Neural progenitor cell (in vitro differentiated cells): ENCODE measurements at regions not wholly inside any gene's neighbourhood (a gene's known extent, or its start where the extent isn't known, plus 50 kb on each side); places are given as distances from the start of the nearest gene placed in this dataset.

Experiments used
- EZH2 ChIP-seq: fragments of 200-600 bp; sonication (generic); IDR thresholded peaks from 2 replicates; pipeline ENCODE4 v1.6.1; 2017; ENCODE audit warnings: antibody characterized with exemption, mild to moderate bottlenecking, moderate library complexity
- EZH2phosphoT487 ChIP-seq: fragments of 200-600 bp; sonication (generic); IDR thresholded peaks from 2 replicates; pipeline ENCODE4 v1.6.1; 2017; ENCODE audit warnings: antibody characterized with exemption
- TF ChIP-seq, protein P1 (sequence below): fragments of 200-600 bp; sonication (generic); IDR thresholded peaks from 2 replicates; pipeline ENCODE4 v1.5.1; 2017; ENCODE audit warnings: antibody characterized with exemption, mild to moderate bottlenecking

DNA sequence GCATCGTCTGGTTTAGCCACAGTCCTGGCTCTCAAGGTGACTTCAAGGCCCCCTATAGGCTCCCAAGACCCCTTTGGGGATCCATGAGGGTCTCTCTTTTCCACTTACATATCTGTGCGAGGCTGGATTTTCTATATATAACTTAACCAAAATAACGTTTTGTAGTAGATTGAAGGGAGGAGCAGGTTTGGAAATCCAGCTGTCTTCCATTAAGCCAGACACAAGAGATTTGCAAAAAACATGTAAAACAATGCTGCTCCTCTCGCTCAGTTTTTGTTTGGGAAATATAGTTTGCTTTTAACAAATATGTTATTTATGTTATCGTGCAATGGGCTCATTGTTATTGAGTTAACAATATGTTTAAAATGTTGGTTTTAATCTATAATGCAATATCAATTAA is 811.2 kb downstream of the TYW1 start:
- TF ChIP-seq, protein P1, sequence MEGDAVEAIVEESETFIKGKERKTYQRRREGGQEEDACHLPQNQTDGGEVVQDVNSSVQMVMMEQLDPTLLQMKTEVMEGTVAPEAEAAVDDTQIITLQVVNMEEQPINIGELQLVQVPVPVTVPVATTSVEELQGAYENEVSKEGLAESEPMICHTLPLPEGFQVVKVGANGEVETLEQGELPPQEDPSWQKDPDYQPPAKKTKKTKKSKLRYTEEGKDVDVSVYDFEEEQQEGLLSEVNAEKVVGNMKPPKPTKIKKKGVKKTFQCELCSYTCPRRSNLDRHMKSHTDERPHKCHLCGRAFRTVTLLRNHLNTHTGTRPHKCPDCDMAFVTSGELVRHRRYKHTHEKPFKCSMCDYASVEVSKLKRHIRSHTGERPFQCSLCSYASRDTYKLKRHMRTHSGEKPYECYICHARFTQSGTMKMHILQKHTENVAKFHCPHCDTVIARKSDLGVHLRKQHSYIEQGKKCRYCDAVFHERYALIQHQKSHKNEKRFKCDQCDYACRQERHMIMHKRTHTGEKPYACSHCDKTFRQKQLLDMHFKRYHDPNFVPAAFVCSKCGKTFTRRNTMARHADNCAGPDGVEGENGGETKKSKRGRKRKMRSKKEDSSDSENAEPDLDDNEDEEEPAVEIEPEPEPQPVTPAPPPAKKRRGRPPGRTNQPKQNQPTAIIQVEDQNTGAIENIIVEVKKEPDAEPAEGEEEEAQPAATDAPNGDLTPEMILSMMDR, result no peak
- TF ChIP-seq EZH2phosphoT487 (no peak), EZH2 (no peak)
